GM12873 (cell line): ENCODE measurements at regions not wholly inside any gene's neighbourhood (a gene's known extent, or its start where the extent isn't known, plus 50 kb on each side); places are given as distances from the start of the nearest gene placed in this dataset.

Experiments
- TF ChIP-seq, protein P1 (sequence below): IDR thresholded peaks from 2 replicates; pipeline ENCODE4 v1.5.1; 2012; ENCODE audit warnings: low read depth, mild to moderate bottlenecking, moderate library complexity, low read length, control low read depth; ENCODE audit not compliant: insufficient read depth; ENCODE audit errors: missing control alignments

DNA sequence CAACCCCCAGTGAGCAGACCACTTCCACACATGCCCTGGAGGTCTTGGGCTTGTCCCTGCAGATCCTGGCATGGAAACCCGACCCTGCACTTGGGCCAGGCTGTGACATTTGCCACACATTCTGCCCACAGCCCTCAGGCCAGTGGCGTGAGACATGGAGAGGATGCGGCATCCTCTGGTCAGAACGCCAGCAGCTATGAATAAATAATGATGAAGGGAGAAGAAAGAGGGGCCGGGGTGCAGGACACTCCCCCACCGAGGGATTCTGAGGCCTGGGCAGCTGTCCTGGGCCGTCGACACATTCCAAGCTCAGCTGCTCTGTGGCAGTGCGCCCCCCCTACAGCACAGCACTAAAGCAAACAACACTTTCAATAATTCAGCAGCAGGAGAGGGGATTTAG lies 148.8 kb downstream of the ENGASE start:
- TF ChIP-seq, protein P1, sequence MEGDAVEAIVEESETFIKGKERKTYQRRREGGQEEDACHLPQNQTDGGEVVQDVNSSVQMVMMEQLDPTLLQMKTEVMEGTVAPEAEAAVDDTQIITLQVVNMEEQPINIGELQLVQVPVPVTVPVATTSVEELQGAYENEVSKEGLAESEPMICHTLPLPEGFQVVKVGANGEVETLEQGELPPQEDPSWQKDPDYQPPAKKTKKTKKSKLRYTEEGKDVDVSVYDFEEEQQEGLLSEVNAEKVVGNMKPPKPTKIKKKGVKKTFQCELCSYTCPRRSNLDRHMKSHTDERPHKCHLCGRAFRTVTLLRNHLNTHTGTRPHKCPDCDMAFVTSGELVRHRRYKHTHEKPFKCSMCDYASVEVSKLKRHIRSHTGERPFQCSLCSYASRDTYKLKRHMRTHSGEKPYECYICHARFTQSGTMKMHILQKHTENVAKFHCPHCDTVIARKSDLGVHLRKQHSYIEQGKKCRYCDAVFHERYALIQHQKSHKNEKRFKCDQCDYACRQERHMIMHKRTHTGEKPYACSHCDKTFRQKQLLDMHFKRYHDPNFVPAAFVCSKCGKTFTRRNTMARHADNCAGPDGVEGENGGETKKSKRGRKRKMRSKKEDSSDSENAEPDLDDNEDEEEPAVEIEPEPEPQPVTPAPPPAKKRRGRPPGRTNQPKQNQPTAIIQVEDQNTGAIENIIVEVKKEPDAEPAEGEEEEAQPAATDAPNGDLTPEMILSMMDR: no peak

DNA sequence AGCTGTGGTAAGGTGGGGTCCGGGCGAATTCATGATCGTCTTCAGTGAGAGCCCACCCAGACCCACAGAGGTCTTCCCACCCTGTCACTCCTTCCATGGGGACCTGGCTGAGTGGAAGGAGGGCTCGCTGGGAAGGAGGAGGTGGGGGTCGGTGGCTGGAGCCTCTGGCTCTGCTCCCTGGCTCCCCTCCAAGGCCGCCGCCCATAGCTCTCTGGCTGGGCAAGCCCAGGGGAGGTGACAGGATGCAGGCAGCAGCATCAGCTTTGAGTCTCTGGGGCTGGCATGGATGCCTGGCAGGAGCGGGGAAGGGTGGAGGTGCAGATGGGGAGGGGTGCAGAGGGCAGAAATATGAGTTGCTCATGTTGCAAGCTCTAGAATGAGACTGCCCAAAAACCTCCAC lies 147.0 kb downstream of the ENGASE start:
- TF ChIP-seq, protein P1: no peak

DNA sequence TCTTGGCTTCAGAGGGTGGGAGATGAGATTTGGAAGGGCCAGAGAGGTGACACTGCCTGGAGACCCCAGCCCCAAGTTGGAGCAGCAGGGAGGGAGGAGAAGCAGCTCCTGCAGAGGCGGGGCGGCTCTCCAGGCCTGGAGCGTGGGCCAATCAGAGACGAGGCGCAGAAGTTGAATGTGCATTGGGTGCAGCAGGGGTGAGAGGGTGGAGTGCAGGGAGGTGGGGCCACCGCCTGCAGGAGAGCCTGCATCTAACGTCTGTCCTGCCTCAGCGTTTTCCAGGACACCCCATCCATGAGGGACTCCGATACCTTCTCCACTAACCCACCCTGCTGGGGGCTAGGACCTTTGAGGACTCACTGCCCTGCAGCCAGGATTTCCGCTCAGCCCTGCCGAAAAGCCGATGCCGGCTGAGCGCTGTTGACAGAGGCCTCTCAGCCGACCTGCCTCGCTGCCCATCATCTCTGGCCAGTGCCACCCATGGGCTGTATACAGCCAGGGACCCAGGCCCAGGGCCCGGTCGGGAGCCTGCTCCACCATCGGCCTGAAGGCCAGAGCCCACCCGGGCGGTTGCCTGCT lies 146.2 kb downstream of the ENGASE start:
- TF ChIP-seq, protein P1: no peak

DNA sequence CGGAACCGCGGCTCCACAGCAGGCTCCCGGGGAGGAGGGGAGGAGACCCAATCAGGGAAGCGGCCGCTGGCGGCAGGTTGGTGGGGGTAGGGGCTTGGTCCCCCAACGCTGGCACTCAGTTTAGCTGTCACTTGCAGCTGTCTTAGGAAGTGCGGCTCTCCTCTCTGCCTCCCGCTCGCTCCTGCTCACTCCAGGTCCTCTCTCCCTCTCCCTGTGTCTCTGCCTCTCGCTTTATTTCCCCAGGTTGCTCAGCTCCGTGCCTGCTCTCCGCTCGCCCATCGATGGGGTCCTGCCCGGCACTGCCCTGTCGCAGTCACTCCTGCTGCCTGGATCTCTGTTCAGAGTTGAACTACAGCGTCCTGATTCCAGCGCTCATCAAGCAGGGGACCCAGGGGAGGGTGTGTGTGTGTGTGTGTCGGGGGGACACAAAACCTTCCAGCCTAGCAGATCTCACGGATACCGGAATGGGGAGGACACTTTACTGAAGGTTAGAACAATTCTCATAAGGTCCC lies 145.6 kb downstream of the ENGASE start:
- TF ChIP-seq, protein P1: no peak

DNA sequence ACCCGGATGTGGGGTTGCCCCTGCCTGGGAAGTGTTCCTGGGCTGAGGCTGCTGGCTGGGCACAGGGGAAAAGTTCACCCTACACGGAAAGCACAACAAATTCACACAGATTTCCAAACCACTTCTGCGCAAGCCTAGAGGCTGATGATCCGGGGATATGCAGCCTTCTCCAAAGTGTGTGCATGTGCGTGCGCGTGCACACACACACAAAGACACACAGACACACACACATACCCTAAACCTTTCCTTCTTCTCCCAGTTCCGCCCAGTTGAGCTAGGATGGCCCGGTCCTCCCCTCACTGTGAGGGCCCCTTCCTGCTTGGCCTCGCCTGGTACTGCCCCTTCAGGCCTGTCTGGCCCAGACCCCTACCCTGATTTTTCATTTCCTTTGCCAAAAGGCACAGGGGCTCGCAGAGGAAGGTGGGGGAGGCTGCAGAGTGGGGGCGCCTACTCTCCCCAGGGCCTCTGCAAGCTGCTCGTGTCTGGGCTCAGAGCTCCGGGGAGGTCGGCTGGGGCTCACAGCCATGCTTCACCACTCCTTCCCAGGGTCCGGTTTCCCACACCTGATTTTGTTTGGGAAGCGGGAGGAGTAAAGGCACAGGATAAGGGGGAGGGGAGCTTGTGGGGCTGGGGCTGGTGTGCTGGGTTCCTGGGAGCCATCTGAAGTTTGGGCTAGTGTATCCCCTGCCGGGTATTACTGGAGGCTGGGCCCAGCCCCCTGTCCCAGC lies 144.7 kb downstream of the ENGASE start:
- TF ChIP-seq, protein P1: no peak

DNA sequence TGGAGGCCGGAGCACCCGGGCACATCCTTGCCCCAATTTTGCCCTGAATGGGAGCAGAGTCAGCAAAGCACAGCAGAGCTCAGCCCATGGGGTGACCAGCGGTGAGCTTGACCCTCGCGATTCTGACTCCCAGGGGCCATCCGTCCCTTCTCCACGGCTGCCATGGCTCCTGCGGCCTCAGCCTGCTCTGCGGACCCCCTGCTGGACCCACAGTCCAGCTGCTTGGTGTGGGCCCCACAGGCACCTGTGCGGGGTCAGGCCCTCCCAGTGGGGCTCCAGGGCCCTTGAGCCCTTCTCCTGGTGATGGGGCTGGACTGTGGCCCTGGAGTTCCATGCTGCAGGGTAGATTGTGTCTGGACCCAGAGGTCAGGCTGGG lies 144.2 kb downstream of the ENGASE start:
- TF ChIP-seq, protein P1: no peak

DNA sequence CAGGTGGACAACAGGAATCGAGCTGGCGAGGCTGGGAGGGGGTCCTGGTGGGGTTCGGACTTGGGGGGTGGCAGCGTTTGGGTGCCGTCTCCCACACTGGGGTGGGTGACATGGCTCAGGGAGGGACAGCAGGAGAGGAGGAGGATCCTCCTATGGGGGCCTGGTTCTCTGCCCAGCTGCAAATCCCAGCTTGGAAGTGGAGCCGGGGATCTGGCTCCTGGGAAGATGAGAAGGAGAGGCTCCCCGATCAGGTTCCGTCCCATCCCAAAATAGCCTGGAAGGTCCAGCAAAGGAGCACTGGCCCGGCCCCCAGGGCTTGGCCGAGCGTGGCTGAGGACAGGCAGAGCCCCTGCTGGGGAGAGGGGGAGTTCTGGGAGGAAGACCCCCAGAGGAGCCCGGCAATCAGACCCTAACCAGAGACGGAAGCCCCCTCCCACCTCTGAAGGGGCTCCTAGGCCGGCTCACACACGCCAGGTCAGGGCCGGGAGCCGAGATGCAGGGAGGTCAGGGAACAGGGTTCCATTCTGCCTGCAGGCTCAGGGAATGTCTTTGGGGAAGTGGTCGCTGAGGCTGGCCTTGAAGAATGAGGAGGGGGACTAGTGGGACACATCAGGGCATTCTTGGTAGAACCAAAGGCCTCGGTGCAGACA lies 143.7 kb downstream of the ENGASE start:
- TF ChIP-seq, protein P1: no peak
